Left cardiac atrium (tissue), 4 donors: ENCODE measurements at regions not wholly inside any gene's neighbourhood (a gene's known extent, or its start where the extent isn't known, plus 50 kb on each side); places are given as distances from the start of the nearest gene placed in this dataset.
A peak's percentile ranks its signal among the peaks of the same experiment; 100 is the strongest.

Source experiments
- ATAC-seq, 2 donors: fragments of 200-7000 bp; cut with Tn5 transposase; one replicate each; pipeline ENCODE4 v1.9.1; 2020; ENCODE audit warnings: mild to moderate bottlenecking in 2 of 2, moderate library complexity in 2 of 2
- DNase-seq: peaks from one replicate; pipeline ENCODE4 v3.0.0-alpha.2; 2020
- intact Hi-C, 2 donors: fragments of 100-400 bp; cut with DNase I; formaldehyde crosslinking; loops; one replicate each; pipeline versions ENCODE4 v1.14.1 to v1.15.1; 2022 to 2023
- donor health status: DM: no; HTN: yes; CAD: no.
- donor health status: DM: no; HTN: yes; CAD: no; lungs with severe emphysema.
- donor health status: DM: yes; HTN: yes; CAD: no.
- donor health status: Dilated cardiomyopathy.

GRCh38 chr12:93061473-93062419 is 132.7 kb upstream of the EEA1 start:
- DNase-seq (peak; percentile 78), ATAC-seq (peak; percentile 90 to 93)
- intact Hi-C loops = no loop called here

DNA sequence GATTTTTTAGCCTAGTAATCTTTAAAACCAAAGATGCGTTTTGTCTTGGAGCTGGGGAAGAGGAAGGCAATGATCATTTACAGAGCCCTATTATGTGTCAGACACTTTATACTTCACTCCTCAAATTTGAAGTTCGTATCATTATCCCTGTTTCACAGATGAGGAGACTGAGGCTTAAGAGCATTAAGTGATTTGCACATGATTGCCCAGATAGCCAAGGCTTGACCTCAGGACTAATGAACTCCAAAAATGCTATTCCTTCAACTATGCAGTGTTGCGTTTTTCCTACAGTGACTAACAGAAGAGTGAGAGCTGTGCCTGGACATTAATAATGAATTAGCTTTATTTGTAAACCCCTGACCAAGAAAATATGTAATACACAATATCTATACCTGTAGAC is 136.8 kb upstream of the EEA1 start:
- ATAC-seq (no peak), DNase-seq (no peak)
- intact Hi-C loops = loop anchor here in 1 of 2 donors (5.0 kb wide), 1 partner anchor 41 kb away; no protein-coding TSS in a partner anchor

- no peak for ATAC-seq
- intact Hi-C loops = no loop called here
- no peak for DNase-seq
Observed at GRCh38 chr12:93072340-93072739, 143.2 kb upstream of the EEA1 start.

- no peak for ATAC-seq
- intact Hi-C loops = no loop called here
- DNase-seq = no peak
Observed at GRCh38 chr12:93073324-93073723, 144.2 kb upstream of the EEA1 start.

DNA sequence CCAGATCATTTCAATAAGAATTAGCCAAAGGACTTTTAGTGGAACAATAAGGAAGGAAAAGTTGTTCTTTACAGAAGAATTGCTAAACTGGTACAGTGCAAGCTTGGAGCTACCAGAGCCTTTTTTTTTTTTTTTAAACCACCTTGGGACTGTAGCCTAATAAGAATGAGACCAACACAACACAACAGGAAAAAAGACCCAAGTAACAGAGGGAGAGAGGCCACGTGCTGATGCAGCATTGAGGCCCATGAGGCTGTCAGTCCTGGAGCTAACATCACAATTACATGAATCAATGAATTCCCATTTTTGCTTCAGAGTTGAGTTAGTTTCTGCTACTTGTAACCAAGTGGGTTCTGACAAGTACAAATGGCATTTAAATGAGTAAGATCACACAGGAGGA is 149.0 kb upstream of the EEA1 start:
- intact Hi-C loops = no loop called here
- no peak for DNase-seq
- no peak for ATAC-seq

DNA sequence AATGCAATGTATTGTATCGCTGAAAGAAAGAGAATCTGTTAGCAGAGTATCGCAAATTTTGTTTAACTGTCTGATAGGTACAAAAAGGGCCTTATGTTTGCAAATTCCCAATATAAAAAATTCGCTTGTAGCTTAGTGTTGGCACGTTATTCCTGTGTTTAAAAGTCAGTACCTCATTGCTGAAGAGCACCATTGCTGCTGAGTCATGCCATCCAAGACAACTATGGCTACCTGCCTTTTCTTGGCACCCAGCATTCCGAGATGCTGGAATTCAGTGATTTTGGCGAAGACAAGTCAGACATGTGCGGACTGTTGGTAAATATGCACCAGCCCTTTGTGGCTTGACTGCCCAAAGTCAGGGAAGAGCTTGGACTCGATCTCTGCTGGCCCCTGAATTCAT is 149.5 kb upstream of the EEA1 start:
- ATAC-seq = no peak
- intact Hi-C loops = no loop called here

GRCh38 chr12:93079271-93079670 is 150.2 kb upstream of the EEA1 start:
- ATAC-seq (no peak), DNase-seq (no peak)
- intact Hi-C loops = no loop called here

More for the DNA sequence above, 149.5 kb upstream of the EEA1 start:
- no peak for DNase-seq

GRCh38 chr12:93079976-93080375 is 150.9 kb upstream of the EEA1 start:
- no peak for DNase-seq
- intact Hi-C loops = no loop called here
- no peak for ATAC-seq

GRCh38 chr12:93080452-93080851 is 151.4 kb upstream of the EEA1 start:
- intact Hi-C loops = no loop called here
- ATAC-seq = no peak

GRCh38 chr12:93080994-93081809 is 152.1 kb upstream of the EEA1 start:
- ATAC-seq = peak in 1 of 2 donors; percentile 12
- DNase-seq = no peak
- intact Hi-C loops = no loop called here

More at GRCh38 chr12:93080452-93080851, 151.4 kb upstream of the EEA1 start:
- DNase-seq = no peak

- no peak for DNase-seq
- intact Hi-C loops = no loop called here
- no peak for ATAC-seq
Observed at GRCh38 chr12:93081810-93082165, 152.7 kb upstream of the EEA1 start.

GRCh38 chr12:93085383-93086287 is 156.5 kb upstream of the EEA1 start:
- DNase-seq (no peak), ATAC-seq (no peak)
- intact Hi-C loops = no loop called here

GRCh38 chr12:93086288-93086727 is 157.2 kb upstream of the EEA1 start:
- no peak for DNase-seq
- intact Hi-C loops = no loop called here
- no peak for ATAC-seq

DNA sequence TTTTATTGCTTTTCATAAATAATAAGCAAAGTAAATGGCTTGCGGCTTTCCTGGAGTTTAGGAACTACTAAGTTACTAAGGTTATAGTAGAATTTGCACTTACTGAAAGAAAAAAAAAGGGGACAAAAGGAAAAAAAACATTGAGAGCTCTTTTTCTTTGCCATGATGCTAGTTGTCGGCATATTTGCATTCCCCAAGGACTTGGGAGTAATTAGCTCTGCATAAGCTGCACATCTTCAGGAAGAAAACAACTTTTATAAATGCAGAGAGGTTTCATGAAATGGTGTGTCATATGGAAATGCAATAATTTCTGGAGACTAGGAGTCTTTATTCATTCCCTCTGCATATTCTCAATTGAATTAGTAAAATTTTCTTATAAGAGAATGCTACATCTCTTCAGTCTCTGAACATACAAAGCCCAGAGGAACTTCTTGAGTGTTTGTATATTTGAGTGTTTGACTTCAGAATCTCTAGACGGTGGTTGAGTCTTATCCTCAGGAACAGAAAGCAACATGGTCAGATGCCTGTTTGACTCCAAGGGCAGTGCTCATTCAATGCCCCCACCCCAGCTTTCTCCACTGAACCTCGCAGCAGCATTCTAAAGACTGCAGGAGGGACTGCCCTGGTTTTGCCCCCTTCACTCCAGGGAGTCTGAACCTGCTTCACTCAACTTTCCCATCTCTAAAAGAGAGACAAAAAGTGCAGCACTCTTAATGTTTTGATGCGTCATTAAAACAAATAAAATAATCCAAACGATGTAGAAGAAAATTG is 158.9 kb upstream of the EEA1 start:
- no peak for ATAC-seq
- intact Hi-C loops = no loop called here
- DNase-seq = no peak

GRCh38 chr12:93089805-93090569 is 160.9 kb upstream of the EEA1 start:
- DNase-seq (no peak), ATAC-seq (no peak)
- intact Hi-C loops = no loop called here

GRCh38 chr12:93090731-93091172 is 161.7 kb upstream of the EEA1 start:
- DNase-seq (no peak), ATAC-seq (peak in 1 of 2 donors; percentile 42)
- intact Hi-C loops = no loop called here

DNA sequence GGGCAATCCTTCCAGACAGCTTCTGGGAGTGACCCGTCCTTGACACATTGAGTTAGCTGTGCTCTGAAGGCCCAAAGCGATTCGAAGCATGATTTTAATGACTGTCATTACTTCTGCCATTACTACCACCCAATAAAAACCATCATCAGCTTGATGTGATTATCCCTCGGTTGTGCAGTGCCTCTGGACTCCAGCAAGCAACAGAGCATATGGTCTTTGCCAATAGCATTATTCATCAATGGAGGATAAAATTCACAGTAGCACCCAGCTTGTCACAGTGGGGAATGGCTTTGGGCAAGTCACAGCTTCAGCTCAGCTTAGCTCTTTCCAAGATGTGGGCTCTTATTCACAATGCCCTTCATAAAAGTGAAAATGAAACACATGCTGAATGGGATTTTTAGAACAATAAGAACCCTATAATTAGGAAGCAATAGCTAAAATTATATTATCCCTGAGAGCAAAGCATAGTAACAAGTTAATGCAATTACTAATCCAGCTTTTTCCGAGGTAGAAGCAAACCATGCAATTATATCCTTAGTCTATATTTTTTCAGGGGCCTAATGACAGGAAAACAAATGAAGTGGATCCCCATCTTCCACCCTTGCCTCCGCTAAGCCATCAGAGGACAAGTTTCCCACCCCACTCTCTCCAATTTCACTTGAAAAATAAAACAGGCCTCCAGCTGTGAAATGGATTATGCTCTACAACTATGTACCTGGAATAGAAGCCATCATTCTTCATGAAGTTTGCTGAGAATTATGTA is 163.0 kb upstream of the EEA1 start:
- ATAC-seq (no peak), DNase-seq (no peak)
- intact Hi-C loops = no loop called here
